ENCODE measurements at regions not wholly inside any gene's neighbourhood (a gene's known extent, or its start where the extent isn't known, plus 50 kb on each side); places are given as distances from the start of the nearest gene placed in this dataset.

DNA sequence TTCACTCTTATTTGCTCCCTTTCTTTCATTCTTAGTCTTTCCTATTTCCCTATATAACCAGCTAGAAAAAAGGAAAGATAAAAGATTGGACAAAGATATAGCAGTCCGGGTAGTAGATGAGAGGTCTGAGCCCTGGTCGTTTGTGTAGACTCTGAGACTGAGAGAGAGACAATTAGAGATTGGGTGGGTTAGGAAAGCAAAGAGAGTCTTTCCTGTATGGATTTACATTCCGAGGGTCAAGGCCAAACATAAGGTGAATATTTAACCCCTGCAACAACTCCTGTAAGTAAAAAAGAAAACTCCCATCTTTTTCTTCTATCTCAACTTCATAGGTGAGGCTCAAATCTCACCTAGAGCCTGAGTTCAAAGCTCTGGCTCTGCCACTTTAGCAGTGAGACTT lies 218.0 kb upstream of the FGGY start:
- ATAC-seq (no peak), FAIRE-seq (no peak), DNase-seq (ENCODE audit: extremely low read depth in 1 of 4, low spot score in 3 of 4) (no peak)
- Histone ChIP-seq H3K27ac (ENCODE audit: extremely low read depth, low read depth, low read length) (no peak overlapping the region), H3K9ac (ENCODE audit: insufficient read depth in 1 of 2, low read depth in 2 of 2, low read length in 2 of 2) (no peak overlapping the region), H3K79me2 (ENCODE audit: control insufficient read depth, insufficient read depth, low read length) (no peaks in the 10 kb centered on the region), H3K4me1 (replicated peaks in 1 of 2; ENCODE audit: control insufficient read depth in 2 of 2, insufficient read depth in 2 of 2, low read length in 2 of 2) (peaks cover 12 to 21% of the 10 kb centered on the region in 2 experiments), H3K4me2 (ENCODE audit: insufficient read depth, low read length) (no peak overlapping the region), H3K9me1 (ENCODE audit: control insufficient read depth, insufficient read depth, low read length) (no peaks in the 10 kb centered on the region), H2AFZ (ENCODE audit: low read depth, low read length) (no peak overlapping the region), H3K36me3 (ENCODE audit: control insufficient read depth, insufficient read depth, low read length) (no peaks in the 10 kb centered on the region), H3K4me3 (no peak overlapping the region), H4K20me1 (replicated peaks; ENCODE audit: control insufficient read depth, insufficient read depth, low read length) (no peaks in the 10 kb centered on the region; the same call in 1 of the 2 replicates), H3K9me3 (replicated peaks; ENCODE audit: control insufficient read depth, insufficient read depth, low read depth, low read length) (no peaks in the 10 kb centered on the region), H3K27me3 (ENCODE audit: control insufficient read depth in 2 of 2, insufficient read depth in 2 of 2, low read length in 2 of 2) (no peaks in the 10 kb centered on the region)
- CTCF ChIA-PET (ENCODE audit: low intra/inter-chr PET ratio), result no interaction called here
- in situ Hi-C loops (cut with MboI) (no loop called here), intact Hi-C loops (cut with micrococcal nuclease) (loop anchor here (10.0 kb wide), 1 partner anchor 294 kb away; the partner anchor contains the start of gene JUN)
- WGBS (ENCODE audit: insufficient coverage, low coverage, missing lambda C conversion rate), result 5% methylated on average over 3 of the region's 3 CpGs
- no TSS peak for BruUV-seq (replicated peaks)
- no peak for TF ChIP-seq MIER1 (IDR thresholded peaks at IDR 0.05; ENCODE audit: low read depth)
- TF ChIP-seq, protein P1, sequence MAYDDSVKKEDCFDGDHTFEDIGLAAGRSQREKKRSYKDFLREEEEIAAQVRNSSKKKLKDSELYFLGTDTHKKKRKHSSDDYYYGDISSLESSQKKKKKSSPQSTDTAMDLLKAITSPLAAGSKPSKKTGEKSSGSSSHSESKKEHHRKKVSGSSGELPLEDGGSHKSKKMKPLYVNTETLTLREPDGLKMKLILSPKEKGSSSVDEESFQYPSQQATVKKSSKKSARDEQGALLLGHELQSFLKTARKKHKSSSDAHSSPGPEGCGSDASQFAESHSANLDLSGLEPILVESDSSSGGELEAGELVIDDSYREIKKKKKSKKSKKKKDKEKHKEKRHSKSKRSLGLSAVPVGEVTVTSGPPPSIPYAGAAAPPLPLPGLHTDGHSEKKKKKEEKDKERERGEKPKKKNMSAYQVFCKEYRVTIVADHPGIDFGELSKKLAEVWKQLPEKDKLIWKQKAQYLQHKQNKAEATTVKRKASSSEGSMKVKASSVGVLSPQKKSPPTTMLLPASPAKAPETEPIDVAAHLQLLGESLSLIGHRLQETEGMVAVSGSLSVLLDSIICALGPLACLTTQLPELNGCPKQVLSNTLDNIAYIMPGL (CRISPR knock-in tag; IDR thresholded peaks at IDR 0.05), result no peak
- TF ChIP-seq, protein P2, sequence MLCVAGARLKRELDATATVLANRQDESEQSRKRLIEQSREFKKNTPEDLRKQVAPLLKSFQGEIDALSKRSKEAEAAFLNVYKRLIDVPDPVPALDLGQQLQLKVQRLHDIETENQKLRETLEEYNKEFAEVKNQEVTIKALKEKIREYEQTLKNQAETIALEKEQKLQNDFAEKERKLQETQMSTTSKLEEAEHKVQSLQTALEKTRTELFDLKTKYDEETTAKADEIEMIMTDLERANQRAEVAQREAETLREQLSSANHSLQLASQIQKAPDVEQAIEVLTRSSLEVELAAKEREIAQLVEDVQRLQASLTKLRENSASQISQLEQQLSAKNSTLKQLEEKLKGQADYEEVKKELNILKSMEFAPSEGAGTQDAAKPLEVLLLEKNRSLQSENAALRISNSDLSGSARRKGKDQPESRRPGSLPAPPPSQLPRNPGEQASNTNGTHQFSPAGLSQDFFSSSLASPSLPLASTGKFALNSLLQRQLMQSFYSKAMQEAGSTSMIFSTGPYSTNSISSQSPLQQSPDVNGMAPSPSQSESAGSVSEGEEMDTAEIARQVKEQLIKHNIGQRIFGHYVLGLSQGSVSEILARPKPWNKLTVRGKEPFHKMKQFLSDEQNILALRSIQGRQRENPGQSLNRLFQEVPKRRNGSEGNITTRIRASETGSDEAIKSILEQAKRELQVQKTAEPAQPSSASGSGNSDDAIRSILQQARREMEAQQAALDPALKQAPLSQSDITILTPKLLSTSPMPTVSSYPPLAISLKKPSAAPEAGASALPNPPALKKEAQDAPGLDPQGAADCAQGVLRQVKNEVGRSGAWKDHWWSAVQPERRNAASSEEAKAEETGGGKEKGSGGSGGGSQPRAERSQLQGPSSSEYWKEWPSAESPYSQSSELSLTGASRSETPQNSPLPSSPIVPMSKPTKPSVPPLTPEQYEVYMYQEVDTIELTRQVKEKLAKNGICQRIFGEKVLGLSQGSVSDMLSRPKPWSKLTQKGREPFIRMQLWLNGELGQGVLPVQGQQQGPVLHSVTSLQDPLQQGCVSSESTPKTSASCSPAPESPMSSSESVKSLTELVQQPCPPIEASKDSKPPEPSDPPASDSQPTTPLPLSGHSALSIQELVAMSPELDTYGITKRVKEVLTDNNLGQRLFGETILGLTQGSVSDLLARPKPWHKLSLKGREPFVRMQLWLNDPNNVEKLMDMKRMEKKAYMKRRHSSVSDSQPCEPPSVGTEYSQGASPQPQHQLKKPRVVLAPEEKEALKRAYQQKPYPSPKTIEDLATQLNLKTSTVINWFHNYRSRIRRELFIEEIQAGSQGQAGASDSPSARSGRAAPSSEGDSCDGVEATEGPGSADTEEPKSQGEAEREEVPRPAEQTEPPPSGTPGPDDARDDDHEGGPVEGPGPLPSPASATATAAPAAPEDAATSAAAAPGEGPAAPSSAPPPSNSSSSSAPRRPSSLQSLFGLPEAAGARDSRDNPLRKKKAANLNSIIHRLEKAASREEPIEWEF (CRISPR knock-in tag; IDR thresholded peaks at IDR 0.05), result no peak
- no peak for TF ChIP-seq RBM39 (optimal IDR thresholded peaks at IDR 0.05; ENCODE audit: low read depth, low read length)
- TF ChIP-seq, protein P3, sequence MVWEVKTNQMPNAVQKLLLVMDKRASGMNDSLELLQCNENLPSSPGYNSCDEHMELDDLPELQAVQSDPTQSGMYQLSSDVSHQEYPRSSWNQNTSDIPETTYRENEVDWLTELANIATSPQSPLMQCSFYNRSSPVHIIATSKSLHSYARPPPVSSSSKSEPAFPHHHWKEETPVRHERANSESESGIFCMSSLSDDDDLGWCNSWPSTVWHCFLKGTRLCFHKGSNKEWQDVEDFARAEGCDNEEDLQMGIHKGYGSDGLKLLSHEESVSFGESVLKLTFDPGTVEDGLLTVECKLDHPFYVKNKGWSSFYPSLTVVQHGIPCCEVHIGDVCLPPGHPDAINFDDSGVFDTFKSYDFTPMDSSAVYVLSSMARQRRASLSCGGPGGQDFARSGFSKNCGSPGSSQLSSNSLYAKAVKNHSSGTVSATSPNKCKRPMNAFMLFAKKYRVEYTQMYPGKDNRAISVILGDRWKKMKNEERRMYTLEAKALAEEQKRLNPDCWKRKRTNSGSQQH (CRISPR knock-in tag; IDR thresholded peaks at IDR 0.05), result no peak
- POLR2A ChIA-PET, result interaction anchor here (0.6 kb wide), 1 partner anchor 42 kb away, joined by 4 read pairs; no protein-coding TSS in a partner anchor
